CD8-positive, alpha-beta memory T cell (primary cell): ENCODE measurements at regions not wholly inside any gene's neighbourhood (a gene's known extent, or its start where the extent isn't known, plus 50 kb on each side); places are given as distances from the start of the nearest gene placed in this dataset.

ENCODE experiments used
- CTCF ChIA-PET: fragments of 350-600 bp; sonication (Branson Sonifier 250); formaldehyde crosslinking; loops from one replicate; lab custom pipeline; 2021; ENCODE audit warnings: antibody characterized with exemption; lab: Charles Lee
- POLR2A ChIA-PET: fragments of 350-600 bp; sonication (Branson Sonifier 250); formaldehyde crosslinking; loops from one replicate; lab custom pipeline; 2021; ENCODE audit warnings: antibody characterized with exemption; lab: Charles Lee
- DNase-seq, 5 donors: peaks; one replicate each; pipeline versions ENCODE4 v3.0.0 to v3.0.0-alpha.2; 2020 to 2022; ENCODE audit warnings: mixed read lengths in 1 of 5
- H3K27ac ChIP-seq: one replicate; pipeline ENCODE4 v1.7.0; 2013; ENCODE audit warnings: low read depth, mild to moderate bottlenecking, low read length, moderate library complexity
- H3K27me3 ChIP-seq: 2 replicates; pipeline ENCODE4 v1.7.0; 2013; ENCODE audit warnings: low read length, mild to moderate bottlenecking; ENCODE audit not compliant: insufficient read depth, poor library complexity, severe bottlenecking
- H3K36me3 ChIP-seq: 2 replicates; pipeline ENCODE4 v1.7.0; 2013; ENCODE audit warnings: mild to moderate bottlenecking, low read length, moderate library complexity; ENCODE audit not compliant: insufficient read depth
- H3K4me1 ChIP-seq: 2 replicates; pipeline ENCODE4 v1.7.0; 2013; ENCODE audit warnings: mild to moderate bottlenecking, low read length, moderate library complexity; ENCODE audit not compliant: insufficient read depth
- H3K4me3 ChIP-seq: 2 replicates; pipeline ENCODE4 v1.7.0; 2013; ENCODE audit warnings: mild to moderate bottlenecking, low read length
- H3K9me3 ChIP-seq: 2 replicates; pipeline ENCODE4 v1.7.0; 2013; ENCODE audit warnings: mild to moderate bottlenecking, low read length
- H3K27ac Mint-ChIP-seq, 8 donors: one replicate each; pipeline ENCODE4 v1.8.0; 2020 to 2021; ENCODE audit warnings: mixed read lengths in 8 of 8, mild to moderate bottlenecking in 6 of 8, inconsistent platforms in 3 of 8, moderate library complexity in 3 of 8
- H3K27me3 Mint-ChIP-seq, 2 donors: one replicate each; pipeline ENCODE4 v1.8.0; 2020 to 2021; ENCODE audit warnings: mixed read lengths in 2 of 2, mild to moderate bottlenecking in 1 of 2, moderate library complexity in 1 of 2
- H3K36me3 Mint-ChIP-seq, 3 donors: one replicate each; pipeline ENCODE4 v1.8.0; 2020 to 2021; ENCODE audit warnings: mixed read lengths in 3 of 3, inconsistent platforms in 1 of 3, mild to moderate bottlenecking in 1 of 3
- H3K4me1 Mint-ChIP-seq, 3 donors: one replicate each; pipeline ENCODE4 v1.8.0; 2020 to 2021; ENCODE audit warnings: mixed read lengths in 3 of 3, inconsistent platforms in 1 of 3, mild to moderate bottlenecking in 1 of 3
- H3K4me3 Mint-ChIP-seq, 7 donors: one replicate each; pipeline ENCODE4 v1.8.0; 2020 to 2021; ENCODE audit warnings: mixed read lengths in 7 of 7, mild to moderate bottlenecking in 6 of 7, moderate library complexity in 4 of 7, inconsistent platforms in 2 of 7
- H3K9me3 Mint-ChIP-seq, 5 donors: one replicate each; pipeline ENCODE4 v1.8.0; 2020 to 2022; ENCODE audit warnings: mixed read lengths in 5 of 5, mild to moderate bottlenecking in 3 of 5, moderate library complexity in 2 of 5, inconsistent platforms in 1 of 5

DNA sequence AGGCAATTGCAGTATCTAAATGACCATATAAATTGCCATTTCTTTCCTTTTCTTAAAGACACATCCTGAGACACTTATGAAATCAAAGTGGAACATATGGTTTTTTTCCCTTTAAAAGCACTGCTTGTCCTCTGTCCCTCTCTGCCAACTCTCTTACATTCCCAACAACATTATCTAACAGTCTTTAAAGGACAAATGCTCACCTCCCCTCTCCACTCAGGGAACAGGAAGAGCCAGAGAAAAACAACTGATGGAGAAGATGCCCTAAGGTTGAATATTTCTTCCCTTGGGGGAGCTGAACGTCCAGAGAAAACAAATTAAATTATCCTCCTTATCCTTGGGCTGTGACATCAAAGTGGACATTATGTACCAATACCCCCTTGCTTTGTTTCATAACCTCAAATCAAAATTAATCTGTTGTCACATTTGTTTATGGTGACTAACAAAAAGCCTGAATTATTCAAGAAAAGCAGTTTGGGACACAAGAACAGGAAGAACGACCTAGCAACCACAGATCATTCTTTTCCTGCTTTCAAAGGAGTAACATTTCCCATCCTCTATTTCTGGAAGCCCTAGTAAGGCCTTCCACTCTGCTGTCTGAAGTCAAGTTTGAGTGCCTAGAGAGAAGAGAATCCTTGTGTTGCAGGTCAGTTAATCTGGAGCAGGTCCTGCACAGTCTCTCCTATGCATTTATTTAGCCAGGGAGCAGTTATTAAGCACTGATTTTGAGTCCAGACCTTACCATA lies 52.6 kb upstream of the PAGE1 start:
- Mint-ChIP-seq H3K27me3 (peaks cover 9 to 17% of the 10 kb centered on the region in 2 donors), H3K4me3 (no peak overlapping the region), H3K4me1 (no peaks in the 10 kb centered on the region), H3K27ac (no peak overlapping the region), H3K9me3 (no peaks in the 10 kb centered on the region), H3K36me3 (no peaks in the 10 kb centered on the region)
- Histone ChIP-seq H3K27me3 (no peaks in the 10 kb centered on the region), H3K9me3 (no peaks in the 10 kb centered on the region), H3K4me3 (no peak overlapping the region), H3K27ac (no peak overlapping the region), H3K4me1 (no peaks in the 10 kb centered on the region), H3K36me3 (no peaks in the 10 kb centered on the region)
- POLR2A ChIA-PET = no interaction called here
- no peak for DNase-seq
- CTCF ChIA-PET = no interaction called here

DNA sequence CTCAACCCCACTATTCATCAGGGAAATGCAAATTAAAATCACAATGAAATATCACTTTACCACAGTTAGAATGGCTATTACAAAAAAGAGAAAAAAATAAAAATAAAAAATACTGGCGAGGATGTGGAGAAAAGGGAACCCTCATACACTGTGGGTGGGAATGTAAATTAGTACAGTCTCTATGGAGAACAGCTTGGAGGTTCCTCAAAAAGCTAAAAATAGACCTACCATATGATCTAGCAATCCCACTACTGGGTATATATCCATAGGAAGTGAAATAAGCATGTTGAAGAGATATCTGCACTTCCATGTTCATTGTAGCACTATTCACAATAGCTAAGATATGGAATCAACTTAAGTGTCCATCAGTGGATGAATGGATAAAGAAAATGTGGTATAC lies 50.5 kb upstream of the PAGE1 start:
- POLR2A ChIA-PET = no interaction called here
- Mint-ChIP-seq H3K27ac (no peak overlapping the region), H3K4me1 (no peaks in the 10 kb centered on the region), H3K9me3 (no peaks in the 10 kb centered on the region), H3K36me3 (no peaks in the 10 kb centered on the region), H3K27me3 (peaks cover 9 to 23% of the 10 kb centered on the region in 2 donors), H3K4me3 (no peak overlapping the region)
- Histone ChIP-seq H3K27ac (no peak overlapping the region), H3K4me3 (no peak overlapping the region), H3K9me3 (no peaks in the 10 kb centered on the region), H3K36me3 (no peaks in the 10 kb centered on the region), H3K27me3 (no peaks in the 10 kb centered on the region), H3K4me1 (no peaks in the 10 kb centered on the region)
- DNase-seq = no peak
- CTCF ChIA-PET = no interaction called here
